ENCODE measurements at regions not wholly inside any gene's neighbourhood (a gene's known extent, or its start where the extent isn't known, plus 50 kb on each side); places are given as distances from the start of the nearest gene placed in this dataset.

DNA sequence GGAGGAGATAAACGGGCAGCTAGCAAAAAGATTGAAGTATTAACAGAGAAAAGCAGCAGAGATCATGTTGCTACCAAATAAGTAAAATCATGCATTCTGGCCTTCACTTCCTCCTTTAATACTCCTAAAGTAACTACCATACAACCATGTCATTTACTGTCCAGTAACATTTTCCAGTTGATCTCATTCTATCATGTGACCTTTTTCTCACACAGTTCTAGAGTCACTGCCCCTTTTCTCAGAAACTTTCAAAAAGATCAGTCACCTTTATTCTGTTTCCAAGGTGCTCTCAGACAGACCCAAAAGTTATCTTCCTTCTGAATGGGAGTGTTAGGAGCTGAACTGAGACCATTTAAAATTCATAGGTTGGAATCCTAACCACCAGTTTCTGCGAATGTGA is 984.4 kb downstream of the FAM181B start:
- no peak overlapping the region for H3K27ac Mint-ChIP-seq
- POLR2A ChIA-PET: no interaction called here
- ATAC-seq (no peak), DNase-seq (no peak)
- H3K27me3 Mint-ChIP-seq: peaks cover 0 to 5% (median 3%) of the 10 kb centered on the region in 5 donors
- H3K4me3 Mint-ChIP-seq: no peak overlapping the region
- no peaks in the 10 kb centered on the region for H3K9me3 Mint-ChIP-seq
- peaks cover 0 to 2% (median 0%) of the 10 kb centered on the region in 4 donors for H3K4me1 Mint-ChIP-seq
- H3K36me3 Mint-ChIP-seq: no peaks in the 10 kb centered on the region

- Mint-ChIP-seq H3K4me1 (peaks cover 0 to under 1% (median 0%) of the 10 kb centered on the region in 4 donors), H3K27me3 (peaks cover 0 to 10% (median 2%) of the 10 kb centered on the region in 5 donors), H3K36me3 (no peaks in the 10 kb centered on the region), H3K9me3 (no peaks in the 10 kb centered on the region), H3K27ac (no peak overlapping the region), H3K4me3 (no peak overlapping the region)
- ATAC-seq: no peak
- POLR2A ChIA-PET: no interaction called here
- no peak for DNase-seq
Observed at GRCh38 chr11:81744336-81745116, 989.1 kb downstream of the FAM181B start.

DNA sequence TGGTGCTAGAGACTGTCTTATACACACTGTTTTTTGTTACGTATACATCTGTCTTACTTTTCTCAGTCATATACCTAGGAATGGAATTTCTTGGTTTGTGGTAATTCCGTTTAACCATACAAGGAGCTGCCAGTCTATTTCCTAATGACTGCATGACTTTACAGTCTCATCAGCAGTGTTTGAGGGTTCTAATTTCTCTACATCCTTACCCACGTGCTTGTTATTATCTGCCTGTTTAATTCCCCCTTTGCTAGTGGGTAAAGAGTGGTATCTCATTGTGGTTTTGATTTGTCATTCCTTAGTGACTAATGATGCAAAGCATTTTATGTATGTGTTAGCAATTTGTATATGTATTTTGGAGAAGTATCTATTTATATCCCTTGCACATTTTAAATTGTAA is 1008.0 kb downstream of the FAM181B start:
- H3K36me3 Mint-ChIP-seq: peaks cover 0 to 5% (median 0%) of the 10 kb centered on the region in 3 donors
- no peaks in the 10 kb centered on the region for H3K4me1 Mint-ChIP-seq
- no peak for ATAC-seq
- no peak overlapping the region for H3K4me3 Mint-ChIP-seq
- no peak overlapping the region for H3K27ac Mint-ChIP-seq
- no peak for DNase-seq
- peaks cover 0 to 3% (median 0%) of the 10 kb centered on the region in 5 donors for H3K27me3 Mint-ChIP-seq
- peaks cover 0 to 21% (median 13%) of the 10 kb centered on the region in 9 donors for H3K9me3 Mint-ChIP-seq
- POLR2A ChIA-PET: no interaction called here

DNA sequence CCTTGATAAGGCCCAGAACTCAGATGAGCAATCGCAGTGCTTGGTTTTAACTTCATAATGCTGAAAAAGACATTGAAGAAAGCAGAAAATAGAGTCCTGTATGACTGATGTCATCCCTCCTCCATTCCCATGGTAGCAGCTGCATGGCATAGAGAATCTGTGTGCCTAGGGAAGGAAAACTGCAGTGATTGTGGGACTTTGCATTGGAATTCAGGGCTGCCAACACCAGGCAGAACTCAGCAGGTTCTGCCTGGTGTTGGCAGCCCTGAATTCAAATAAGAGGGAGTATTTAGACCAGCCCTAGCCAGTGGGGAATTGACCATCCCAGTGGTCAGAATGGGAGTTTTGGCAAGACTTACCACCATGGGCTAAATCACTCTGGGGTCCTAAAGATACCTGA is 1016.0 kb downstream of the FAM181B start:
- Mint-ChIP-seq H3K9me3 (peaks cover 0 to 2% (median 0%) of the 10 kb centered on the region in 9 donors), H3K27me3 (peaks cover 0 to 5% (median 2%) of the 10 kb centered on the region in 5 donors), H3K27ac (no peak overlapping the region), H3K4me1 (no peaks in the 10 kb centered on the region), H3K36me3 (no peaks in the 10 kb centered on the region), H3K4me3 (no peak overlapping the region)
- POLR2A ChIA-PET: no interaction called here
- no peak for ATAC-seq
- no peak for DNase-seq

GRCh38 chr11:81707881-81708280 is 1025.8 kb downstream of the FAM181B start:
- H3K27ac Mint-ChIP-seq: no peak overlapping the region
- DNase-seq (no peak), ATAC-seq (no peak)
- H3K4me3 Mint-ChIP-seq: no peak overlapping the region
- peaks cover 0 to 4% (median 0%) of the 10 kb centered on the region in 3 donors for H3K36me3 Mint-ChIP-seq
- peaks cover 0 to 10% (median 4%) of the 10 kb centered on the region in 5 donors for H3K27me3 Mint-ChIP-seq
- peaks cover 0 to 17% (median 6%) of the 10 kb centered on the region in 9 donors for H3K9me3 Mint-ChIP-seq
- no peaks in the 10 kb centered on the region for H3K4me1 Mint-ChIP-seq
- POLR2A ChIA-PET: no interaction called here

GRCh38 chr11:81705283-81705682 is 1028.4 kb downstream of the FAM181B start:
- DNase-seq (no peak), ATAC-seq (no peak)
- peaks cover 3 to 39% (median 17%) of the 10 kb centered on the region in 9 donors for H3K9me3 Mint-ChIP-seq
- no peak overlapping the region for H3K4me3 Mint-ChIP-seq
- H3K27ac Mint-ChIP-seq: no peak overlapping the region
- POLR2A ChIA-PET: no interaction called here
- peaks cover 0 to 10% (median 3%) of the 10 kb centered on the region in 5 donors for H3K27me3 Mint-ChIP-seq
- no peaks in the 10 kb centered on the region for H3K4me1 Mint-ChIP-seq
- H3K36me3 Mint-ChIP-seq: peaks cover 0 to 4% (median 3%) of the 10 kb centered on the region in 3 donors

DNA sequence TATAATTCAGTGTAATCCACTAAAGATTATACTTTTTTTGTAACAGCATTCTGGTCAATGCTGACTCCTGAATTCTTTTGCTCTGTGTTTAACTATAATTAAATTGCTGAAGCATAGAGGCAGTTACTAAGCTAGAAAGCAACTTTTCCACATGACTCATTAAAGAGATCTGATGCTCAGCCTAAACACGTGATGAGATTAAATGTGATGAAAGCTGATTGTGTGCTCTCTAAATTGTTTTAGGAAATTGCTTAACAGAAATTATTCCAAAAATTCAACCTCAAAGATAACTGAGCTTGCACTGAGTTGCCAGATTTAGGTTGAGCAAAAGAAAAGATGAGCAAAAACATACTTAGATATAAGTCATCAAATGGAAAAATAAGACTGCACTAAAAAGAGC is 1033.6 kb downstream of the FAM181B start:
- peaks cover 0 to 23% (median 4%) of the 10 kb centered on the region in 3 donors for H3K36me3 Mint-ChIP-seq
- no peaks in the 10 kb centered on the region for H3K27me3 Mint-ChIP-seq
- ATAC-seq (no peak), DNase-seq (no peak)
- no peak overlapping the region for H3K4me3 Mint-ChIP-seq
- H3K4me1 Mint-ChIP-seq: no peaks in the 10 kb centered on the region
- no peak overlapping the region for H3K27ac Mint-ChIP-seq
- H3K9me3 Mint-ChIP-seq: peaks cover 20 to 84% (median 53%) of the 10 kb centered on the region in 9 donors
- POLR2A ChIA-PET: no interaction called here

DNA sequence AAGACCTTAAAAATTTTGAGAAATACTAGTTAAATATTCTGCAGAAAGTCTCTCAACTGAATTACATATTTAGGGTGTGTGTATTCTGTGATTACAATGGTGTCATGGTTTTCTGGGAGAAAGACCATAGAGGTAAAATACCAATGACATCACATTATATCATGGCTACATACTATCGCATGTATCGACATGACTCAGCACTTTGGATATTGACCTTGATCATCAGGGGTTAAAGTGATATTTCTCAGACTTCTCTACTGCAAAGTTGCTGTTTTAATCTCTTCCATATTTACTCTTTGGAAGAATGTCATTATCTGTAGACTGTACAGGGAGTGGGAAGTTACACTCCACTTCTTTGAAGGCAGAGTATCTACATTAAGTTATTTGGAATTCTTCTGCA is 1046.6 kb downstream of the FAM181B start:
- Mint-ChIP-seq H3K36me3 (no peaks in the 10 kb centered on the region), H3K27me3 (no peaks in the 10 kb centered on the region), H3K4me3 (no peak overlapping the region), H3K4me1 (no peaks in the 10 kb centered on the region), H3K27ac (no peak overlapping the region), H3K9me3 (no peaks in the 10 kb centered on the region)
- DNase-seq (no peak), ATAC-seq (no peak)
- POLR2A ChIA-PET: no interaction called here

- H3K4me1 Mint-ChIP-seq: no peaks in the 10 kb centered on the region
- H3K4me3 Mint-ChIP-seq: no peak overlapping the region
- POLR2A ChIA-PET: no interaction called here
- H3K27ac Mint-ChIP-seq: no peak overlapping the region
- H3K27me3 Mint-ChIP-seq: peaks cover 0 to 3% (median 0%) of the 10 kb centered on the region in 5 donors
- DNase-seq (no peak), ATAC-seq (no peak)
- no peaks in the 10 kb centered on the region for H3K36me3 Mint-ChIP-seq
- peaks cover 0 to 6% (median 0%) of the 10 kb centered on the region in 9 donors for H3K9me3 Mint-ChIP-seq
Observed at GRCh38 chr11:81674211-81674610, 1059.5 kb downstream of the FAM181B start.

GRCh38 chr11:81673001-81673400 is 1060.7 kb downstream of the FAM181B start:
- DNase-seq (no peak), ATAC-seq (no peak)
- H3K4me3 Mint-ChIP-seq: no peak overlapping the region
- POLR2A ChIA-PET: no interaction called here
- H3K27me3 Mint-ChIP-seq: peaks cover 0 to 3% (median 0%) of the 10 kb centered on the region in 5 donors
- H3K36me3 Mint-ChIP-seq: no peaks in the 10 kb centered on the region
- peaks cover 0 to 6% (median 0%) of the 10 kb centered on the region in 9 donors for H3K9me3 Mint-ChIP-seq
- no peak overlapping the region for H3K27ac Mint-ChIP-seq
- H3K4me1 Mint-ChIP-seq: no peaks in the 10 kb centered on the region

DNA sequence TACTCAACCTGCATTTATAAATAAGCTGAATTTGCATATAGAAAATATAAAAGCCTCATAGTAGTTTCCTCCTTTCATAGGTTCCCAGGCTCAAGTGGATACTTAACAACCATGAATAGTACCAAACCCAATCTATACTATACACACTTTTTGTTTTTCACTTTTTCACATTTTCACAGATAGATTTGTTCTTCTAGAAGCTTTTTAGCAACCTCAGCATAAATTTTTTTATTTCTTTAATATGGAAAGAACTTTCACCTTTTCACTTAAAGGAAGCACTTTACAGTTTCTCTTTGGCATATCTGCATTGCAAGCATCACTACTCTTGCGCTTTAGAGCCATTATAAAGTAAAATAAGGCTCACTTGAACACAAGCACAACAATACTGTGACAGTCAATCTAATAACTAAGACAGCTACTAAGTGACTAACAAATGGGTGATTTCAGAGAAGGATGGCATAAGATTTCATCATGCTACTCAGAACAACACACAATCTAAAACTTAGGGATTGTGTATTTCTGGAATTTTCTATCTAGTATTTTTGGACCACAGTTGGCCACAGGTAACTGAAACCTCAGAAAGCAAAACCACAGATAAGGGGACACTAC is 1063.6 kb downstream of the FAM181B start:
- POLR2A ChIA-PET: no interaction called here
- Mint-ChIP-seq H3K4me3 (no peak overlapping the region), H3K27ac (no peak overlapping the region), H3K27me3 (peaks cover 0 to 3% (median 0%) of the 10 kb centered on the region in 5 donors), H3K36me3 (no peaks in the 10 kb centered on the region), H3K9me3 (no peaks in the 10 kb centered on the region), H3K4me1 (no peaks in the 10 kb centered on the region)
- no peak for ATAC-seq
- no peak for DNase-seq

GRCh38 chr11:81658722-81659121 is 1074.9 kb downstream of the FAM181B start:
- Mint-ChIP-seq H3K27me3 (peaks cover 0 to 58% (median 15%) of the 10 kb centered on the region in 5 donors), H3K36me3 (peaks cover 0 to 12% (median 0%) of the 10 kb centered on the region in 3 donors), H3K4me1 (no peaks in the 10 kb centered on the region), H3K4me3 (no peak overlapping the region), H3K9me3 (peaks cover 0 to 39% (median 8%) of the 10 kb centered on the region in 9 donors), H3K27ac (no peak overlapping the region)
- POLR2A ChIA-PET: no interaction called here
- DNase-seq: no peak
- no peak for ATAC-seq

DNA sequence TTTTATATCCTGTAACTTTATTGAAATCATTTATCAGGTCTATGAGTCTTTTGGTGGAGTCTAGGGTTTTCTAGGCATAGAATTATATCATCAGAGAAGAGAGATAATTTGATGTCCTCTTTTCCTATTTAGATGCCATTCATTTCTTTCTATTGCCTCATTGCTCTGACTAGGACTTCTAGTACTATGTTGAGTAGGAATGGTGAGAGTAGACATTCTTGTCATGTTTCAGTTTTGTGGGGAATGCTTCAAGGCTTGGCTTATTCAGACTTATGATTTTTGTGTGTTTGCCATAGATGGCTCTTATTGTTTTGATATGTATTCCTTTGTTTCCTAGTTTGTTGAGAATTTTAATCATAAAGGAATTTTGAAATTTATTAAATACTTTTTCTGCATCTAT is 1078.3 kb downstream of the FAM181B start:
- Mint-ChIP-seq H3K9me3 (peaks cover 0 to 39% (median 8%) of the 10 kb centered on the region in 9 donors), H3K27me3 (peaks cover 0 to 36% (median 5%) of the 10 kb centered on the region in 5 donors), H3K36me3 (peaks cover 0 to 8% (median 0%) of the 10 kb centered on the region in 3 donors), H3K27ac (no peak overlapping the region), H3K4me3 (no peak overlapping the region), H3K4me1 (no peaks in the 10 kb centered on the region)
- POLR2A ChIA-PET: no interaction called here
- no peak for DNase-seq
- ATAC-seq: no peak
